HCT116 (cell line): ENCODE measurements at regions not wholly inside any gene's neighbourhood (a gene's known extent, or its start where the extent isn't known, plus 50 kb on each side); places are given as distances from the start of the nearest gene placed in this dataset.

Source experiments
- ATAC-seq: fragments of 200-7000 bp; cut with Tn5 transposase; 2 replicates; pipeline ENCODE4 v1.9.1; 2020; ENCODE audit warnings: mild to moderate bottlenecking, moderate library complexity
- BruUV-seq: library from RNA; stranded (reverse); fragments of 400-500 nt; replicated peaks from 2 replicates; lab custom pipeline; 2021; lab: Mats Ljungman, UMichigan
- CTCF ChIA-PET: fragments of 300-600 bp; sonication (Branson Sonifier 250); formaldehyde crosslinking; loops from one replicate; lab custom pipeline; 2021; ENCODE audit warnings: antibody characterized with exemption; lab: Charles Lee
- POLR2A ChIA-PET: fragments of 300-600, 350-600 bp; sonication (Branson Sonifier 250); formaldehyde crosslinking; loops from one replicate; lab custom pipeline; 2021; ENCODE audit warnings: antibody characterized with exemption; lab: Charles Lee
- RAD21 ChIA-PET, 2 experiments: fragments of 300-600 bp; sonication (Branson Sonifier 250); formaldehyde crosslinking; loops; one replicate each; lab custom pipeline; 2023; ENCODE audit warnings: low total read pairs in 2 of 2; ENCODE audit not compliant: uncharacterized antibody in 2 of 2, unreplicated experiment in 2 of 2, low non-redundant PET in 1 of 2; lab: Charles Lee
- DNase-seq: peaks from one replicate; pipeline ENCODE4 v3.0.0-alpha.2; 2010; ENCODE audit warnings: low read depth, low spot score
- H2AFZ ChIP-seq: fragments of 200-600 bp; shearing (Covaris generic), sonication (generic); 2 replicates; pipeline ENCODE4 v1.6.1; 2017; ENCODE audit warnings: low read depth, mixed run types, mixed read lengths, antibody characterized with exemption, low read length; ENCODE audit not compliant: poor library complexity, severe bottlenecking
- H3K27ac ChIP-seq: 2 replicates; pipeline ENCODE4 v1.5.1; 2012; ENCODE audit warnings: low read depth, low read length
- H3K27me3 ChIP-seq: fragments of 200-600 bp; sonication (generic); 2 replicates; pipeline ENCODE4 v1.6.1; 2016; ENCODE audit warnings: mixed run types, low read length, mixed read lengths; ENCODE audit not compliant: insufficient read depth
- H3K36me3 ChIP-seq, 2 experiments: fragments of 200-500 bp in 1 of 2; fragments of 200-600 bp in 1 of 2; sonication (Bioruptor generic) in 1 of 2; sonication (generic) in 1 of 2; 2 replicates each; pipeline versions ENCODE4 v1.5.1 to v1.6.1; 2014 to 2016; ENCODE audit warnings: low read length in 2 of 2, inconsistent platforms in 1 of 2, mixed read lengths in 1 of 2, mixed run types in 1 of 2; ENCODE audit not compliant: insufficient read depth in 2 of 2, control insufficient read depth in 1 of 2
- H3K4me1 ChIP-seq, 2 experiments: fragments of 200-600 bp in 1 of 2; sonication (generic) in 1 of 2; 2 replicates each; pipeline versions ENCODE4 v1.5.1 to v1.6.1; 2012 to 2017; ENCODE audit warnings: low read length in 2 of 2, inconsistent platforms in 1 of 2, mild to moderate bottlenecking in 1 of 2, mixed read lengths in 1 of 2, mixed run types in 1 of 2, moderate library complexity in 1 of 2; ENCODE audit not compliant: insufficient read depth in 2 of 2, control insufficient read depth in 1 of 2
- H3K4me2 ChIP-seq: fragments of 200-600 bp; sonication (generic); 2 replicates; pipeline ENCODE4 v1.6.1; 2017; ENCODE audit warnings: mixed run types, low read length, mixed read lengths
- H3K4me3 ChIP-seq, 2 experiments: fragments of 200-600 bp in 1 of 2; sonication (generic) in 1 of 2; replicated peaks in 1 of 2; 2 replicates each; pipeline ENCODE4 v1.5.1; 2011 to 2016; ENCODE audit warnings: low read length in 2 of 2, control low read depth in 1 of 2, low read depth in 1 of 2, mild to moderate bottlenecking in 1 of 2, mixed read lengths in 1 of 2, mixed run types in 1 of 2
- H3K79me2 ChIP-seq: fragments of 200-600 bp; sonication (generic); 2 replicates; pipeline ENCODE4 v1.6.1; 2017; ENCODE audit warnings: mild to moderate bottlenecking, mixed run types, low read length, moderate library complexity, mixed read lengths; ENCODE audit not compliant: insufficient read depth
- H3K9ac ChIP-seq: fragments of 200-600 bp; sonication (generic); 2 replicates; pipeline ENCODE4 v1.6.1; 2016; ENCODE audit warnings: low read length, mixed read lengths
- H3K9me2 ChIP-seq: fragments of 200-600 bp; sonication (generic), shearing (Covaris generic); 2 replicates; pipeline ENCODE4 v1.6.1; 2017; ENCODE audit warnings: mixed run types, mild to moderate bottlenecking, moderate library complexity; ENCODE audit not compliant: insufficient read depth
- H3K9me3 ChIP-seq, 2 experiments: fragments of 200-500 bp in 1 of 2; fragments of 200-600 bp in 1 of 2; sonication (Bioruptor generic) in 1 of 2; sonication (generic) in 1 of 2; 2 replicates each; pipeline ENCODE4 v1.6.1; 2014 to 2017; ENCODE audit warnings: low read length in 2 of 2, mixed read lengths in 2 of 2, inconsistent platforms in 1 of 2, low read depth in 1 of 2, mild to moderate bottlenecking in 1 of 2, mixed run types in 1 of 2, moderate library complexity in 1 of 2; ENCODE audit not compliant: control insufficient read depth in 1 of 2, insufficient read depth in 1 of 2
- H4K20me1 ChIP-seq: fragments of 200-600 bp; sonication (generic), shearing (Covaris generic); 2 replicates; pipeline ENCODE4 v1.6.1; 2017; ENCODE audit warnings: mixed run types, mild to moderate bottlenecking, moderate library complexity; ENCODE audit not compliant: insufficient read depth
- ATF3 ChIP-seq: IDR thresholded peaks from 2 replicates; pipeline ENCODE4 v1.6.1; 2012
- CBX3 ChIP-seq: IDR thresholded peaks from 2 replicates; pipeline ENCODE4 v1.6.1; 2012; ENCODE audit warnings: low read depth
- CTCF ChIP-seq, 3 experiments: fragments of 200-600 bp in 1 of 3; sonication (generic) in 1 of 3; IDR thresholded peaks in 2 of 3; conservative IDR thresholded peaks in 1 of 3; 2 replicates each; pipeline ENCODE4 v1.5.1; 2012 to 2017; ENCODE audit warnings: low read depth in 2 of 3, low read length in 2 of 3, antibody characterized with exemption in 1 of 3, borderline replicate concordance in 1 of 3, control low read depth in 1 of 3, mild to moderate bottlenecking in 1 of 3, mixed read lengths in 1 of 3, mixed run types in 1 of 3, moderate library complexity in 1 of 3; ENCODE audit not compliant: insufficient read depth in 1 of 3
- ELF1 ChIP-seq: IDR thresholded peaks from 2 replicates; pipeline ENCODE4 v1.6.1; 2012; ENCODE audit warnings: low read depth, borderline replicate concordance
- EZH2phosphoT487 ChIP-seq: fragments of 200-600 bp; IDR thresholded peaks from 2 replicates; pipeline ENCODE4 v1.6.1; 2018; ENCODE audit warnings: antibody characterized with exemption, borderline replicate concordance
- FOSL1 ChIP-seq: IDR thresholded peaks from 2 replicates; pipeline ENCODE4 v1.6.1; 2012; ENCODE audit warnings: low read depth
- RAD21 ChIP-seq: IDR thresholded peaks from 2 replicates; pipeline ENCODE4 v1.6.1; 2012; ENCODE audit warnings: low read depth, mild to moderate bottlenecking
- SIN3A ChIP-seq: IDR thresholded peaks from 2 replicates; pipeline ENCODE4 v1.6.1; 2012; ENCODE audit warnings: low read depth
- SRF ChIP-seq: IDR thresholded peaks from 2 replicates; pipeline ENCODE4 v1.6.1; 2012; ENCODE audit warnings: low read depth
- TCF7L2 ChIP-seq: IDR thresholded peaks from 2 replicates; pipeline ENCODE4 v1.7.0; 2011; ENCODE audit warnings: borderline replicate concordance, inconsistent platforms; ENCODE audit not compliant: insufficient read depth, insufficient read length; ENCODE audit errors: extremely low read depth
- YY1 ChIP-seq: IDR thresholded peaks from 2 replicates; pipeline ENCODE4 v1.6.1; 2011; ENCODE audit warnings: low read length, low read depth, moderate library complexity, mild to moderate bottlenecking; ENCODE audit not compliant: insufficient replicate concordance; ENCODE audit errors: extremely low read depth
- ZBTB33 ChIP-seq: IDR thresholded peaks from 2 replicates; pipeline ENCODE4 v1.6.1; 2011; ENCODE audit warnings: mild to moderate bottlenecking, low read length, moderate library complexity; ENCODE audit not compliant: insufficient replicate concordance; ENCODE audit errors: extremely low read depth
- ZFX ChIP-seq: fragments of 450-650 bp; IDR thresholded peaks from 2 replicates; pipeline ENCODE4 v1.6.1; 2017
- ZNF274 ChIP-seq: fragments of 200-500 bp; sonication (Bioruptor generic); IDR thresholded peaks from 2 replicates; pipeline ENCODE4 v1.6.1; 2014; ENCODE audit warnings: mild to moderate bottlenecking, low read depth, low read length, inconsistent platforms
- intact Hi-C: fragments of 100-400 bp; cut with micrococcal nuclease; formaldehyde crosslinking; loops from 2 replicates; pipeline ENCODE4 v1.10.0; 2022

- Histone ChIP-seq H2AFZ (no peak overlapping the region), H4K20me1 (no peaks in the 10 kb centered on the region), H3K9me2 (no peaks in the 10 kb centered on the region), H3K9ac (no peak overlapping the region), H3K27me3 (no peaks in the 10 kb centered on the region), H3K4me1 (no peaks in the 10 kb centered on the region), H3K79me2 (no peaks in the 10 kb centered on the region), H3K4me2 (no peak overlapping the region), H3K27ac (no peak overlapping the region), H3K9me3 (no peaks in the 10 kb centered on the region), H3K4me3 (no peak overlapping the region), H3K36me3 (no peaks in the 10 kb centered on the region)
- TF ChIP-seq EZH2phosphoT487 (no peak), ELF1 (no peak), CBX3 (no peak), SRF (no peak), ZFX (no peak), YY1 (no peak), ZBTB33 (no peak), ZNF274 (no peak), RAD21 (no peak), TCF7L2 (no peak), FOSL1 (no peak), SIN3A (no peak), CTCF (IDR thresholded peaks at IDR 0.05 in 2 of 3, conservative IDR thresholded peaks at IDR 0.05 in 1 of 3; ENCODE audit: borderline replicate concordance in 1 of 3, insufficient read depth in 1 of 3, low read depth in 2 of 3, low read length in 2 of 3) (no peak), ATF3 (no peak)
- ChIA-PET CTCF (interaction anchor here (1.2 kb wide), 1 partner anchor 12 kb away, joined by 3 read pairs; no protein-coding TSS in a partner anchor), RAD21 (no interaction called here), POLR2A (no interaction called here)
- BruUV-seq = no TSS peak
- intact Hi-C loops = no loop called here
- ATAC-seq = no peak
- DNase-seq = no peak
Measured at GRCh38 chr14:44847526-44848309, 114.0 kb downstream of the KLHL28 start.
